Mucosa of descending colon (tissue), 3 donors: ENCODE measurements at regions not wholly inside any gene's neighbourhood (a gene's known extent, or its start where the extent isn't known, plus 50 kb on each side); places are given as distances from the start of the nearest gene placed in this dataset.

ENCODE experiments used
- ATAC-seq: fragments of 200-7000 bp; cut with Tn5 transposase; one replicate; pipeline ENCODE4 v1.9.1; 2020; ENCODE audit warnings: mild to moderate bottlenecking, moderate library complexity
- DNase-seq, 3 donors: peaks; one replicate each; pipeline ENCODE4 v3.0.0-alpha.2; 2020
- H3K36me3 ChIP-seq: fragments of 200-600 bp; one replicate; pipeline ENCODE4 v1.8.0; 2021; ENCODE audit warnings: low read depth, mild to moderate bottlenecking
- H3K4me1 ChIP-seq: fragments of 200-600 bp; one replicate; pipeline ENCODE4 v1.8.0; 2021; ENCODE audit warnings: low read depth, mild to moderate bottlenecking
- H3K4me3 ChIP-seq: fragments of 200-600 bp; one replicate; pipeline ENCODE4 v1.8.0; 2021; ENCODE audit warnings: mild to moderate bottlenecking
- H3K9me3 ChIP-seq: fragments of 200-600 bp; one replicate; pipeline ENCODE4 v1.8.0; 2021; ENCODE audit warnings: mild to moderate bottlenecking
- intact Hi-C, 2 donors: fragments of 100-400 bp; cut with DNase I in 1 of 2; cut with micrococcal nuclease in 1 of 2; formaldehyde crosslinking; loops; one replicate each; pipeline versions ENCODE4 v1.11.0 to v1.11.1; 2022; cut with DNase I, micrococcal nuclease
- TF ChIP-seq, protein P1 (sequence below): fragments of 200-600 bp; IDR thresholded peaks from one replicate; pipeline ENCODE4 v1.8.0; 2022; ENCODE audit warnings: antibody characterized with exemption, mild to moderate bottlenecking
- donor health status: DM: no; HTN: no; CAD: no; lungs with moderate emphysema.
- donor health status: DM: no; HTN: no; CAD: no.
- donor health status: DM: no; HTN: yes; CAD: no.

DNA sequence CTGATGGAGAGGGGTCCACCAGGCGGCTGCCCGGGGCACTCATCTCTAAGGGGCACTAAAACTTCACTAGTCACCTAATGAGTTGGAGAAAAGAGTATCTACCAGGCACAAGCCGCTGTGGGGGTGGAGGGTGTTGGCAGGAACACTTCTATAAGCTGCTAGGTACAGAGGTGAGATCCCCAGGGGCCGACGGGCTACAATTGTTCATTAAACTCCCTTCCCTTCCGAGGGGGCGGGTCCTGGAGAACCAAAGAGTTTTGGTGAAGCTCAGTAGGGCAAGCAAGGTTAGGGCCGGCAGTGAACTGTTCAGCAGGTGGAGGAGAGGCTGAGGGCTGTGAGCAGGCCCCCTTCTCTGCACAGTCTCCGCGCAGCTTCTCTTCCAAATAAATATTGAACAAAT is 78.7 kb upstream of the ARAP3 start:
- ATAC-seq (no peak), DNase-seq (no peak)
- no peaks in the 10 kb centered on the region for H3K36me3 ChIP-seq
- no peak overlapping the region for H3K4me3 ChIP-seq
- H3K9me3 ChIP-seq = no peaks in the 10 kb centered on the region
- H3K4me1 ChIP-seq = no peaks in the 10 kb centered on the region
- intact Hi-C loops = no loop called here
- TF ChIP-seq, protein P1, sequence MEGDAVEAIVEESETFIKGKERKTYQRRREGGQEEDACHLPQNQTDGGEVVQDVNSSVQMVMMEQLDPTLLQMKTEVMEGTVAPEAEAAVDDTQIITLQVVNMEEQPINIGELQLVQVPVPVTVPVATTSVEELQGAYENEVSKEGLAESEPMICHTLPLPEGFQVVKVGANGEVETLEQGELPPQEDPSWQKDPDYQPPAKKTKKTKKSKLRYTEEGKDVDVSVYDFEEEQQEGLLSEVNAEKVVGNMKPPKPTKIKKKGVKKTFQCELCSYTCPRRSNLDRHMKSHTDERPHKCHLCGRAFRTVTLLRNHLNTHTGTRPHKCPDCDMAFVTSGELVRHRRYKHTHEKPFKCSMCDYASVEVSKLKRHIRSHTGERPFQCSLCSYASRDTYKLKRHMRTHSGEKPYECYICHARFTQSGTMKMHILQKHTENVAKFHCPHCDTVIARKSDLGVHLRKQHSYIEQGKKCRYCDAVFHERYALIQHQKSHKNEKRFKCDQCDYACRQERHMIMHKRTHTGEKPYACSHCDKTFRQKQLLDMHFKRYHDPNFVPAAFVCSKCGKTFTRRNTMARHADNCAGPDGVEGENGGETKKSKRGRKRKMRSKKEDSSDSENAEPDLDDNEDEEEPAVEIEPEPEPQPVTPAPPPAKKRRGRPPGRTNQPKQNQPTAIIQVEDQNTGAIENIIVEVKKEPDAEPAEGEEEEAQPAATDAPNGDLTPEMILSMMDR = no peak

DNA sequence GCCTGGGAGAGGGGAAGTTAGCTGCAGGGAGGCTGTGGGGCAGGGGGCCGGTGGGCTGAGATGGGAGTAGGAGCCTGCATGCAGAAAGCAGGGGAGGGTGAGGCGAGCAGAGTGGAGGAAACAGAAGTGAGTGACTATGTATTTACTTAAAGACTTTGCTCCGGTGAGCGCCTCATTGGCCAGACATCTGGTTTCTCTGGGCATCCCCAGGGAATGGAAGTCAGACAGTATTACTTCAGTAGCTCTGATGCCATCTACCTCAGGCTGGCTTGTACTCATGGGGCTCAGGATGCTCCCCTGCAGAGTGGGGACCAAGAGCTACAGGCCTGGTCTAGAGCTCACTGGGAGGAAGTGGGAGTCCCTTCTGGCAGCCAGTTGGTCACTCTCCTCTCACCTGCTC is 78.2 kb upstream of the ARAP3 start:
- intact Hi-C loops = no loop called here
- H3K4me3 ChIP-seq = no peak overlapping the region
- no peaks in the 10 kb centered on the region for H3K9me3 ChIP-seq
- H3K4me1 ChIP-seq = no peaks in the 10 kb centered on the region
- TF ChIP-seq, protein P1 = no peak
- DNase-seq = no peak
- ATAC-seq = no peak
- H3K36me3 ChIP-seq = no peaks in the 10 kb centered on the region

GRCh38 chr5:141758310-141758998 is 76.4 kb upstream of the ARAP3 start:
- Histone ChIP-seq H3K36me3 (no peaks in the 10 kb centered on the region), H3K4me3 (no peak overlapping the region), H3K9me3 (no peaks in the 10 kb centered on the region), H3K4me1 (no peaks in the 10 kb centered on the region)
- TF ChIP-seq, protein P1 = no peak
- DNase-seq (no peak), ATAC-seq (no peak)
- intact Hi-C loops = no loop called here

DNA sequence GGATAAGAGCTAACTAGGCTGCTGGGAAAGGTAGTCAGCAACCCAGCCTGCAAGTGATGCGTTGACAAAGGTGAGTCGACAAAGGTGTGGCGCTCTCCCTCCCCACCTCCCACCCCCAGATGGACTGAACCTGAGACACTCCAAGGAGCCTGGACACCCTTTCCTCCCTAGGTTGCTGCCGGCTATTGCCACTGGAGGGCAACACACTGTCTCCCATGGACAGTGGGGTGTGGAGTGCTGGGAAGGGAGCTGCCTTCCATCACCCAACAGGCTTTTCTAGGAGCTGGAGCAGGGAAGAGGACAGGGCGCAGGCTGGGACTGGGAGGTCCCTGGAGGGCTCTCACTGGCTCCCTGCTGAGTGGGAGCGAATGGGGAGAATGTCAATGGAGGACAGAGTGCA is 75.4 kb upstream of the ARAP3 start:
- Histone ChIP-seq H3K4me1 (no peaks in the 10 kb centered on the region), H3K36me3 (no peaks in the 10 kb centered on the region), H3K4me3 (no peak overlapping the region), H3K9me3 (no peaks in the 10 kb centered on the region)
- peak in 2 of 3 donors; percentile 37 to 53 for DNase-seq
- intact Hi-C loops = no loop called here
- ATAC-seq = peak; percentile 72
- TF ChIP-seq, protein P1 = no peak

DNA sequence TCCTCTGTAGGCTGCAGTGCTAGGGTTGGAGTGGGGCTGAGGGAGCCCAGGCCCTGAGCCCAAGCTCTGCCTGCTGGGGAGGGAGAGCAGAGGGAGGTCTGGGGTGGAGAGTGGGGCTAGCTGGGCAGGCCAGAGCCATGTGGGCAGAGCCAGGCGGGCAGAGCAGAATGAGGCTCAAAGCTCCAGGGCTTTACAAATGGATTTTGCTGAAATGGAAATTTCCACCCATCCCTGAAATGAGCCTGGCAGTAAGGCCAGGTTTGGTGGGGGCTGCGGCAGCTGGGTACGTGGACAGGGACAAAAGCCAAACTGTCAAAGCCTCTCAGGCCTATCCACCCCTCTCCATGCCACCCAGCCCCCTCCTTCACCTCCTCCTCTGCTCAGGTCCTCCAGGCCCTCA is 74.2 kb upstream of the ARAP3 start:
- TF ChIP-seq, protein P1 = no peak
- H3K9me3 ChIP-seq = no peaks in the 10 kb centered on the region
- DNase-seq = no peak
- H3K36me3 ChIP-seq = no peaks in the 10 kb centered on the region
- no peaks in the 10 kb centered on the region for H3K4me1 ChIP-seq
- intact Hi-C loops = no loop called here
- H3K4me3 ChIP-seq = no peak overlapping the region
- ATAC-seq = no peak
